Peyer's patch (tissue), 4 donors: ENCODE measurements at regions not wholly inside any gene's neighbourhood (a gene's known extent, or its start where the extent isn't known, plus 50 kb on each side); places are given as distances from the start of the nearest gene placed in this dataset.

Source experiments
- CTCF ChIP-seq, 6 experiments: fragments of 450-650 bp in 4 of 6; fragments of 200-600 bp in 2 of 6; sonication (generic) in 1 of 6; IDR thresholded peaks; one replicate each; pipeline ENCODE4 v1.5.1; 2017 to 2019; ENCODE audit warnings: antibody characterized with exemption in 6 of 6, mild to moderate bottlenecking in 3 of 6, moderate library complexity in 1 of 6
- POLR2A ChIP-seq, 2 donors: fragments of 450-650 bp; IDR thresholded peaks; one replicate each; pipeline ENCODE4 v1.5.1; 2017; ENCODE audit warnings: antibody characterized with exemption in 2 of 2, mild to moderate bottlenecking in 2 of 2, moderate library complexity in 2 of 2

DNA sequence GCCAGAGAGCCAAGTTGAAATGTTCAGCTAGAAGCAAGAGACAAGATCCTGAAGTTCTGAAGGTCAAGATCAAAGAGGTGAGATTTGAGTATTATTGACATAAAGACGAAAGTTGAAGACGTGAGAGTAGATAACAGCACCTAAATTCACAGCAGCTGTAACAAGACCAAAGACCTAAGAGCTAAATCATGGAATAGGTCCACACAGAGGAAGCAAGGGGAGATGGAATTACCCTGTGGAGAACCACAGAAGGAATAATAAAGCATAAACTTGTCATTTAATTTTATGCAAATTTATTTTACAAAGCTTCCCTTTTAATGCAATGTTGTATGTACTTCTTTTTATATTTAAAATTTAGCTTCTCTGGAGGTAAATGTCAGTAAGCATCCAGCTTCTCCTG is 523.7 kb downstream of the NR2F1-AS1 start:
- no peak for TF ChIP-seq CTCF (IDR thresholded peaks at IDR 0.05)
- no peak for TF ChIP-seq POLR2A (IDR thresholded peaks at IDR 0.05)
